Right lobe of liver (tissue), 4 donors: ENCODE measurements at regions not wholly inside any gene's neighbourhood (a gene's known extent, or its start where the extent isn't known, plus 50 kb on each side); places are given as distances from the start of the nearest gene placed in this dataset.

Experiments
- CTCF ChIP-seq, 4 donors: fragments of 200-600 bp in 3 of 4; fragments of 450-650 bp in 1 of 4; IDR thresholded peaks; one replicate each; pipeline versions ENCODE4 v1.5.1 to v1.8.0; 2016 to 2022; ENCODE audit warnings: antibody characterized with exemption in 4 of 4, mild to moderate bottlenecking in 2 of 4
- POLR2A ChIP-seq: fragments of 450-650 bp; IDR thresholded peaks from one replicate; pipeline ENCODE4 v1.6.1; 2017; ENCODE audit warnings: antibody characterized with exemption, mild to moderate bottlenecking
- donor health status: DM: no; HTN: no; CAD: no.
- donor health status: DM: no; HTN: no; CAD: no.
- donor health status: DM: no; HTN: yes; CAD: no.

DNA sequence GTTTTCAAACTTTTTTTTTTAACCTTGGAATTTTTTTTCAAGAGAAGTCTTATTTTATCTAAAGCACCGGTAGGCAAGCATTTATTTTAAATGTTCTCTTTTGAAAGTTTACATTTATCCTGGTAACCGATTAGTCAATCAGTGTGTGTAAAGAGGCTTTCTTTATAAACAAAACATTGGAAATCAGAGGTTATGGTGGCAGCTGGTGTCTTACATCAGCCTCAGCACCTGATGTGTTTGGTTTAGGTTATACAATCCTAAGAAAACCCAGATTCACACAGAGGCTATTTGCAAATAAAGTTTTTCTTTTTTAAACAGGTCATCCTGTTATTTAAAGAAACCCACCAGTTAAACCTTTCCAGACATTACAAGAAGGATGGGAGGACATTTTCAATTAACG, 173.3 kb upstream of the GDNF start:
- no peak for TF ChIP-seq CTCF (IDR thresholded peaks at IDR 0.05)
- TF ChIP-seq POLR2A: no peak
